NB4 (cell line): ENCODE measurements at regions not wholly inside any gene's neighbourhood (a gene's known extent, or its start where the extent isn't known, plus 50 kb on each side); places are given as distances from the start of the nearest gene placed in this dataset.

Experiments
- DNase-seq: peaks from one replicate; pipeline ENCODE4 v3.0.0; 2010; ENCODE audit warnings: low read depth
- H3K4me3 ChIP-seq: one replicate; pipeline ENCODE4 v1.5.1; 2011; ENCODE audit warnings: mild to moderate bottlenecking, low read depth, low read length, moderate library complexity
- MYC ChIP-seq: IDR thresholded peaks from 2 replicates; pipeline ENCODE4 v1.6.1; 2011; ENCODE audit warnings: low read depth, low read length
- POLR2A ChIP-seq: IDR thresholded peaks from 2 replicates; pipeline ENCODE4 v1.6.1; 2011; ENCODE audit warnings: mild to moderate bottlenecking; ENCODE audit not compliant: insufficient read length; ENCODE audit errors: extremely low read depth
- TF ChIP-seq, protein P1 (sequence below): IDR thresholded peaks from 2 replicates; pipeline ENCODE4 v1.6.1; 2011; ENCODE audit warnings: low read depth, low read length
- TF ChIP-seq, protein P2 (sequence below): IDR thresholded peaks from one replicate; pipeline ENCODE4 v1.5.1; 2012; ENCODE audit warnings: low read depth, low read length

DNA sequence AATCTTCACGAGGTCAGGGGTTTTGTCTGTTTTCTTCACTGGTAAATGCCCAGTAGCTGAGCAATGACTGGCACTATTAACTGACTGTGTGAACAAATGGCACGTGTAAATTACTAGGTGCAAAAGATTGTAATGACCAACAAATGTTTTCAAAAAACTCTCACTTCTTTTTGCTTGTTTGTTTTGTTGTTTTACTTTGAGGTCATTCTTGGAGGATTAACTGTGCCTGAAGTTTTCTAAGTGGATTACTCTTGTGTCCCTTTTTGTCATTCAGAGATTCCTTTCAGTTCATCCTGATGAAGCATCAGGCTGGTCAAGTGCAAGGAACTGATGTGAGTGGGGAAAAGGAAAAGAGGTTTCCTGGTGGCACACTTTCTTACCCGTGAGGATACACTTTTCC lies 74.4 kb upstream of the PPP1R3C start:
- no peak for DNase-seq
- TF ChIP-seq, protein P1, sequence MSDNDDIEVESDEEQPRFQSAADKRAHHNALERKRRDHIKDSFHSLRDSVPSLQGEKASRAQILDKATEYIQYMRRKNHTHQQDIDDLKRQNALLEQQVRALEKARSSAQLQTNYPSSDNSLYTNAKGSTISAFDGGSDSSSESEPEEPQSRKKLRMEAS: no peak

DNA sequence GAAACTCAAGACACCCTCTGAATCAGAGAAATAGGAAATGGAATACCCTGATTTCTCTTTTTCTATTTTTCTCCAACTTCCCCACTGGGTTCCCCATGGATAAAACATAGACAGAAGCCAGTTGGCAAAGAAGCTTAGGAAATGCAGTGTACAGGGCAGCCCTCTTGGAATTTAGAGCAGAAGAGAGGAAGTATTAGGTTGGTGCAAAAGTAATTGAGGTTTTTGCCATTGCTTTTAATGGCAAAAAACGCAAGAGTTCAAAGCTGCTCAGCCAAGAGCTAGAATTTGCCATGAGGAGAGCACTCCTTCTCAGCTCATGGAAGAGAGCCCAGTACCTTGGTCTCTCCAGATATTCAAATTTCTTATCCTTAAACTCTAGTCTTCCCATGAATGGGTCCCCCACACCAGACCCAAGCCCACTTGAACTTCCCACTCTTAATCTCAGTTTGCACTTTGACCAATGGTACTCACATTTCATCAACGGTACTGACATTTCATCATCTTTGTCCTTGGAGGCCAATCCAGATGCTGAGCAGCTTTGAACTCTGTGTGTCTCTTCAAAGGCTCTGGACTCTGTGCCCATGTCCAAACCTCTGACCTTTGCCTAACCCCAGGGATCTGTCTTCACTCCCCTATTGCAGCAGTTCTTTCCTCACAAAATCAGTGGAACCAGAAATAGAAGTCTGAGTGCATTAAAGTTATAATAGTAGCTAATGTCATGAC lies 73.2 kb upstream of the PPP1R3C start:
- DNase-seq: no peak
- TF ChIP-seq, protein P2, sequence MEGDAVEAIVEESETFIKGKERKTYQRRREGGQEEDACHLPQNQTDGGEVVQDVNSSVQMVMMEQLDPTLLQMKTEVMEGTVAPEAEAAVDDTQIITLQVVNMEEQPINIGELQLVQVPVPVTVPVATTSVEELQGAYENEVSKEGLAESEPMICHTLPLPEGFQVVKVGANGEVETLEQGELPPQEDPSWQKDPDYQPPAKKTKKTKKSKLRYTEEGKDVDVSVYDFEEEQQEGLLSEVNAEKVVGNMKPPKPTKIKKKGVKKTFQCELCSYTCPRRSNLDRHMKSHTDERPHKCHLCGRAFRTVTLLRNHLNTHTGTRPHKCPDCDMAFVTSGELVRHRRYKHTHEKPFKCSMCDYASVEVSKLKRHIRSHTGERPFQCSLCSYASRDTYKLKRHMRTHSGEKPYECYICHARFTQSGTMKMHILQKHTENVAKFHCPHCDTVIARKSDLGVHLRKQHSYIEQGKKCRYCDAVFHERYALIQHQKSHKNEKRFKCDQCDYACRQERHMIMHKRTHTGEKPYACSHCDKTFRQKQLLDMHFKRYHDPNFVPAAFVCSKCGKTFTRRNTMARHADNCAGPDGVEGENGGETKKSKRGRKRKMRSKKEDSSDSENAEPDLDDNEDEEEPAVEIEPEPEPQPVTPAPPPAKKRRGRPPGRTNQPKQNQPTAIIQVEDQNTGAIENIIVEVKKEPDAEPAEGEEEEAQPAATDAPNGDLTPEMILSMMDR: no peak
- TF ChIP-seq, protein P1: no peak
- no peak for TF ChIP-seq POLR2A
- no peak for TF ChIP-seq MYC
- no peak overlapping the region for H3K4me3 ChIP-seq

More for the DNA sequence above, 74.4 kb upstream of the PPP1R3C start:
- no peak overlapping the region for H3K4me3 ChIP-seq

DNA sequence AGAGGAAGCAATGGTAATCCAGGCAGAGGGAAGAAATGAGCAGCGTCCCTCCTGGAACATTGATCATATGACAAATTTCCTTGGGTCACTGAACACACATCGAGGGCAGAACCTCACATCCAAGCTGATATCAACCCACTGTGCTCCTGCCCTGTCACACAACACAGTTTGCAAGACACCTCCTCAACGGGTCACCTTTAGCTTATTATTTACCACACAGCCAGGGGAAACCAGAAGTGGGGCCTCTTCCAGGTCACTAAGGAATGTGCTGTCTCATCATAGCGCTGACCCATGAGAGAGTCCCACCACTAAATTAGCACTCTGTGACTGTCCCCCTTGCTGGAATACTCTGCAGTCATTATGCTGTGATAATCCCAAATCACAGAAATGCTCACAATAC lies 69.7 kb upstream of the PPP1R3C start:
- DNase-seq: no peak
- no peak overlapping the region for H3K4me3 ChIP-seq
- TF ChIP-seq POLR2A (no peak), MYC (no peak)
- TF ChIP-seq, protein P1: no peak
- TF ChIP-seq, protein P2: no peak

DNA sequence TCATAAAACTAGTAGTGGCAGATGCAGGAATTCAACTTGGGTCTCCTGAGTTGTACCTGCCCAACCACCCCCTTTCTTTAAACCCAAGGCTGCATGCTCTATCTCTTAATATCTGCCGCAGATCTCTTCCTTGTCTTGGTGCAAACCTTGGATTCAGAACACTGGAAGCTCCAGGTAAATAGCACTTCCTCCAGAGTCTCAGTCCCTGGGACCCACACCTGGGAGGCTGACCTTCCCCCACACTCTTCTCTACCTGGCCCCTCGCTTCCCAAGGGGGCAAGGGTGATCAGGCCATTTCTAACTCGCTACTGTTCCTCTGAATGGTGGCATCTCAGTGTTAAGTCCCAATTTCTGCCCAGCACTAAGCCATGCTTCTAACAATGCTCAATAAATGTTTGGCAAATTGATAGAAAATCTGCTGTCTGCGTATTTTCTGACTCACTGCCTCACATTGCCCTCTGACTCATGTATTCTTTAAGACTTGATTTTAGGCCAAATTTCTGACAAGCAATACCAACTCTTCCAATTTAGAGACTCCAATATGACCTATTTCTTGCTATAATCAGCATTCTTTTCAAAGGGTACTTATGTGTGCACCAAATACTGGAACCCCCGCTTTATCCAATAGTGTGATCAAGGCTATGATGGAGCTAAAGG lies 68.0 kb upstream of the PPP1R3C start:
- no peak overlapping the region for H3K4me3 ChIP-seq
- no peak for DNase-seq
- TF ChIP-seq, protein P1: no peak
- TF ChIP-seq, protein P2: no peak
- no peak for TF ChIP-seq POLR2A
- TF ChIP-seq MYC: no peak

DNA sequence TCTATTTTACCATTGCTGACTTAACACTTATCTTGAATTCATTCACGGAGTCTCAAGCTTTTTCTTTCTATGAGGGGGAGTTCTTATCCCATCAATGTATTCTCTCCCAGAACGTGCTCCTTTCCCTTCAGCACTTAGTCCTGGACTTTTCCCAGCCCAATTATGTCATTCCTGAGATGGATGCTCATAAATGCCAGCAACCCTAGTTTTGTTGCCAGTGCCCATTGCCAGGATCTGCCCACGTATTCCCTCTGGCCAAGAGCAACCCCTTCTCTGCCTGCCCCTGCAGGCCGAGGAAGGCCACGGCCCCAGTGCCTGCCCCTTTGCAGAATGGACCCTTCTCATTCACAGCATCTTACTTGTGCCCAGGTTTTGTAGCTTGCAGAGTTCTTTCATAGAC lies 67.4 kb upstream of the PPP1R3C start:
- no peak for DNase-seq
- TF ChIP-seq, protein P2: no peak
- TF ChIP-seq POLR2A: no peak
- no peak for TF ChIP-seq MYC
- TF ChIP-seq, protein P1: no peak
- H3K4me3 ChIP-seq: no peak overlapping the region

DNA sequence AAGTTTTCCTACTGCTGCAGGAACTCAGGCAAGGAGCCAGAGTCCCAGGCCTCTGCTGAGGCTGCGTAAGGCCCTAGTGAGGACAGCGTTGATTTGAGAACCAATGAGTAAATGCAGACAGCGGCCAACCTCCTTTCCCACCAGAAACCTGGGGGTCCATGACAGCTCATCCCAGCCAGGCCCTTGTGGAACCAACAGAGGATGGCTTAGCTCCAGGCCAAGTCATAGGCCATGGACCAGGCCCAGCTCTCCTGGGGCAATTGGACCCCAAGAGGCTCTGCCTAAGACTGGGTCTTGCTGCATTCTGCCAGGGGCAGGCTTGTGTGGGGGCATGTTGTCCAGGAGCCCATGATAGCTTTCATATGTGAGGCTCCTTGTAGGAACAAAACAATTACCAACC lies 65.4 kb upstream of the PPP1R3C start:
- no peak for TF ChIP-seq POLR2A
- TF ChIP-seq, protein P2: no peak
- TF ChIP-seq, protein P1: no peak
- TF ChIP-seq MYC: no peak
- no peak overlapping the region for H3K4me3 ChIP-seq
- DNase-seq: no peak
